ENCODE measurements at regions not wholly inside any gene's neighbourhood (a gene's known extent, or its start where the extent isn't known, plus 50 kb on each side); places are given as distances from the start of the nearest gene placed in this dataset.

- no peak for TF ChIP-seq POLR2A (IDR thresholded peaks at IDR 0.05)
- no peak for TF ChIP-seq CTCF (IDR thresholded peaks at IDR 0.05)
These were observed 173.9 kb downstream of the DUSP10 start for GRCh38 chr1:221567859-221568507.

Data from Peyer's patch (tissue), 4 donors.